Cardiac fibroblast (primary cell): ENCODE measurements at regions not wholly inside any gene's neighbourhood (a gene's known extent, or its start where the extent isn't known, plus 50 kb on each side); places are given as distances from the start of the nearest gene placed in this dataset.
A peak's percentile ranks its signal among the peaks of the same experiment; 100 is the strongest.
"Not testable (repeated sequence)": the region's sequence is repeated elsewhere in the genome, so short reads cannot be mapped to it uniquely, and the experiment has no call there.

Experiments used
- DNase-seq, 2 donors: peaks; one replicate each; pipeline versions ENCODE4 v3.0.0 to v3.0.0-alpha.2; 2010; ENCODE audit warnings: low read depth in 2 of 2
- H3K4me3 ChIP-seq, 2 donors: replicated peaks in 1 of 2; 1 replicate in 1 of 2; 2 replicates in 1 of 2; pipeline ENCODE4 v1.5.1; 2011; ENCODE audit warnings: low read depth in 2 of 2, low read length in 2 of 2, mild to moderate bottlenecking in 2 of 2, moderate library complexity in 1 of 2
- CTCF ChIP-seq: IDR thresholded peaks from one replicate; pipeline ENCODE4 v1.5.1; 2011; ENCODE audit warnings: low read depth, mild to moderate bottlenecking, low read length, inconsistent platforms

GRCh38 chr3:177491296-177492032 lies 294.2 kb upstream of the TBL1XR1 start:
- no peak overlapping the region for H3K4me3 ChIP-seq
- DNase-seq: peak in 1 of 2 donors; percentile 76
- TF ChIP-seq CTCF: no peak

- H3K4me3 ChIP-seq: no peak overlapping the region
- DNase-seq: no peak
- no peak for TF ChIP-seq CTCF
Observed at GRCh38 chr3:177493091-177493490, 295.8 kb upstream of the TBL1XR1 start.

- TF ChIP-seq CTCF: no peak
- H3K4me3 ChIP-seq: no peak overlapping the region
- no peak for DNase-seq
Observed at GRCh38 chr3:177494216-177494615, 296.9 kb upstream of the TBL1XR1 start.

- no peak for DNase-seq
- H3K4me3 ChIP-seq: no peak overlapping the region
- no peak for TF ChIP-seq CTCF
Observed at GRCh38 chr3:177495566-177495965, 298.3 kb upstream of the TBL1XR1 start.

- peak; percentile 75 to 82 for DNase-seq
- no peak overlapping the region for H3K4me3 ChIP-seq
- no peak for TF ChIP-seq CTCF
Observed at GRCh38 chr3:177498037-177498857, 301.0 kb upstream of the TBL1XR1 start.

- not testable (repeated sequence) for H3K4me3 ChIP-seq, DNase-seq
Observed at GRCh38 chr3:177499039-177499438, 301.8 kb upstream of the TBL1XR1 start.

GRCh38 chr3:177499779-177500423 lies 302.6 kb upstream of the TBL1XR1 start:
- no peak overlapping the region for H3K4me3 ChIP-seq
- no peak for DNase-seq
- TF ChIP-seq CTCF: no peak
